GM18858 (cell line): ENCODE measurements at regions not wholly inside any gene's neighbourhood (a gene's known extent, or its start where the extent isn't known, plus 50 kb on each side); places are given as distances from the start of the nearest gene placed in this dataset.
"Not testable (repeated sequence)": the region's sequence is repeated elsewhere in the genome, so short reads cannot be mapped to it uniquely, and the experiment has no call there.

Source experiments
- ATAC-seq: cut with Tn5 transposase; IDR thresholded peaks from one replicate; pipeline ENCODE4 v1.9.1; 2021; ENCODE audit not compliant: unreplicated experiment

DNA sequence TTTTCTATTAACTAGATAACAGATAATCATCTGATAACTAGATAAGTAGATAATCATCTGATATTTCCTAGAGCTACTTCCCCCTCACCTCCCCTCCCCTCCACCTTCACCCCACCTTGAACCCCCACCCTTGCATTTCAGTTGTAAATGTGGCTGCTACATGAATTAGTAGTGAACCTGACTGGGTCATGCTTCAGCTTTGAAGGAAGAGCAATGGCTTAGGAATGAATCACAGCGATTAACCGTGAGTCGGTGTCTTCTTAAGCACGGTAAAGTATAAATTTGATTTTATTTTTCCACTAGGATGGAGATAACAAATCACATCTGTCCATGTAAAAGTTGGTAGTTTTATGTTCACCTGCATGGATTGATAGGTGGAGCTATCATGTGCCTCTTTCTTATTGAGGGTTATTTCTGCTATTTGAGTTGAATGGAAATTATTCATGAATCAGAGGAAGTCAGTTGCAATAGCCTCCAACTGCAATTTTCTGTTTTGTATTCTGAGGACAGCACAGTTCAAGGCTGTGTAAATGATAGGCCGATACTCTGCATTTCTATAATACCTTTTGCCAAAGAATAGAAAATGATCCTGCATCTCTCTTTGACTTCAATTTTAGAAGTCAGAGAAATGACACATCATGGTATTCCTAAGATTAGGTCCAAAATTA, 235.0 kb downstream of the PTGER3 start:
- no peak for ATAC-seq

DNA sequence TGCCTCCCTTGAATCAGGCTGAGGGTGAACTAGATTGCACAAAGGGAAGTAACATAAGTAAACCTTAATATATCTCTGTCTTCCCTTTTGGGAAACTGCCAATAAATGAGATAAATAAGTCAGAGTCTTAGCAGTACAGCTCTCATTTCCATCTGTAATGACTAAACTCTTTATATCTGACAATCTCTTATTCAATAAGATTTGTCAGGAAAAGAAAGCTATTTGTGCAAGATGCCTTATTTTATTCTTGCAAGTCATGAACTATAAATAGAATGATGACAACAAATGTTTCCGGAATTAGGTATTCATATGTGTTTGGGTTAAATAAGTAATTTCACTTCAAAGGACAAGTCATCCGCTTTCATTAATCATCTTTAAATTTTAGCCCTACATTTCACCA, 229.2 kb downstream of the PTGER3 start:
- no peak for ATAC-seq

DNA sequence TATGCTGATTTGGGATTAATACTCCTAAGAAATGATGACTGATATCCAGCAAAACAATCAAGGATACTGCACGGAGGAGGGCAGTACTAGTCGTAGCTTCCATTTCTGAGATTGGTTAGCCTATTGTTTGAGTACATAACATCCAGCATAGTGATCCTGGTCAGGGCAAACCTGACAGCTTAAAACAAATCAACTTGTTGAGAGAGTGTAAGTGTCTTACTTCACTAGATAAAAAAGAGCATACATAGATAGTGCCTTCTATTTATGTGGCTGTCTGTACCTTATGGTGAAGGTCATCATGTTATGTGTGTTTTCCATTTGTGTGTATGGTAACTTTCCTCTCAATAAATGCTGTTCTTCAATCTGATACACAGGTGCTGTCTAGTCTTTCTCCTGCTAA, 228.4 kb downstream of the PTGER3 start:
- no peak for ATAC-seq

DNA sequence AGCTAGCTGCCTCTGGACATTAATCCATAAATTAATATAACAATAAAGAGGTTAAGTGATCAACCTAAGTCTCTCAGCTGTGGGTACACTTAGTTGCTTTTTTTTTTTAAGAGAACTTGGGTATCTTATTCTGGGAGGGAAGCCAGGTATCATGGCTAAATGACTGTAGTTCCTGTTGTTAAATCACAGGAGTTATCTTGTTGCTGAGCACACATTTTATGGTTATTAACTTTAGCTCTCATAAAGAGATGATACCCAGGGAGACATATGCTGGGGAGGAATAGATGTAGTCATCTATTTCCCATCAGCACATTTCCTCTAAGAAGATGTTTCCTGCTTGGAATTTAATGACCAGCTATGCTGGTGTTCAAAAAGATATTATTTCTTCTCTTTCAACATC, 227.8 kb downstream of the PTGER3 start:
- ATAC-seq, result no peak

DNA sequence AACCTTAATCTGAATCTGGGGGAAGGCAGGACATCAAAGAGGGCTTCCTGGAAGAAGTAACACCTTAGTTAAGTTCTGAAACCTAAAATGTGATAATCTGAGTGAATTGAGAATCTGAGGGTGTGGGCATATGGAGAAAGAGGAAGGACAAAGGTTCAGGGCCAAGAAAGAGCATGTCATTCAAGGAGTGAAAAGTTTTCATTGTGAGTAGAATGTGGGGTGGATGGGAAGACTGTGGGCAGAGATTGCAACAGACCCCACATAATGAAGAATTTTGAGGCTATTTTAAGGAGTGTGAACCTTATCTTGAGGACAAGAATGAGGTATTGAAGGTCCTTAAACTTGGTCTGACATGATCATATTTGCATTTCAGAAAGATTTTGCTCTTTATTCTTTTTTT, 227.2 kb downstream of the PTGER3 start:
- ATAC-seq, result no peak

DNA sequence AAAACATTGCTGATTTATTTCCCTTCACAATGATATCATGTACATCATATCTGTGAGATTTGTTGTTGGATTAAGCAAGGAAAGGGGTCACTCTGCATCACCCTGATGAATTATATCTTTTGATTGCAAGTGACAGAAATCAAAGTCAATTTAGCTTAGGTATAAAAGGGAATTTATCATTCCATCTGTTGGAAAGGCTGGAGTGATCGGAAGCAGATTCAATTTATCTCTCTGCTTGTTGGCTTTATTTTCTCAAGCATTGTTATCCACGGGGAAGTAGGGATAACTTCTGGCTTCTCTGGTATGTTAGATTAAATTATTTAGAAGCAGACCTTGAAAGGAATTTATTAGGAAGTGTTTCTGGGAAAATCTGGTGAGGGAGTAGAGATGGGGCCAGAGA, 226.6 kb downstream of the PTGER3 start:
- ATAC-seq, result no peak

DNA sequence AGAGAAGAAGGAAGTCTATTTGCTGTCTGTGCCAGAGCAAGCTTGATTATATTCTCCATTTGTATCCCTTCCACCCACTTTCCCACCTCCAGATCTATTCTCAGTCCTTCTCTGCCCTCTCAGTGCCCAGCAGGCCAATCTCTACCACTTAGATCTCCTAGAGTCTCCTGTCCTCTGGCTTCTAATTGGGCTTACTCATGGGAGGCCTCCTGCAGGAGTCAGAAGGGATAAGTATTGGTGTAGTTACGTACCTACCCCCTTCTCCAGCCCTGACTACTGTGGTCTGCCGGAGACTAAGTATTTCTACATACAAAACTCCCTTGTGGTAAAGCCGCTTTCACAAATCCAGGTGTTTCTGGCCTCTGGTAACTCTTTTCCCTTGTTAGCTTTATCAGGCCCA, 221.2 kb downstream of the PTGER3 start:
- ATAC-seq, result no peak

DNA sequence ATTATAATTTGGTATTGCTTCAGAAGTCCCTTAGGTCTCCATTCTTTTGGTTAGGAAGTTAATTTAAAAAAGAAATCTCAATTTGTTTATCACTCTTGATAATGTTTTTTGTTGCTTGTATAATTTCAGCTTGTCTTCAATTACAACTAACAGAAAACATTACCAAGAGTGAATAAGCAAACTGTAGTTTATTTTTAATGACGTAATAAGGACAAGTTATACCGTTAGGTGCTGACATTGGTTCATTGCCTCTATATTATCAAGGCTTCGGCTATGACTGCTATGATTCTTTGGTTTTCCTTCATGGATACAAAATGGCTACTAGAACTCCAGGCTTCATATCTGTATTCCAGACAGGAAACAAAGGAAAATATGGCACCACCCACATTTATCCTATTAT, 220.6 kb downstream of the PTGER3 start:
- ATAC-seq, result no peak

DNA sequence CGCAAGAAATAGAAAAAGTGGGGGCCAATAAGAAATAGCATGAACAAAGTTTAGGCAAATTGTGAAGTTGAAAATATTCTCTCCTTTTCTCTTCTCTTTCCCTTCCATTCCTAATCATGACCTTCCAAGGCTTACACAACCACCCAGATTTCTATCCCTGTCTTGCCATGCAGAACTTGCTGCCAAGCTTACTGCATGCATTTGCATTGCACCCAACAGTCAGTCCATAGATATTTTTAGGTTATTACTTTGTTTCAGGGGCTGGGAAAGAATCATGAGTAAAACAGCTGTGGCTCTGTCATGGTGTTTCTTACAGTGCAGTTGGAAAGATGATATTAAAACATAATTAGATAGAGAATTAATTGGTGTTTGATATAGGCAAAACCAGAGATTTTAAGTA, 219.4 kb downstream of the PTGER3 start:
- ATAC-seq, result no peak

DNA sequence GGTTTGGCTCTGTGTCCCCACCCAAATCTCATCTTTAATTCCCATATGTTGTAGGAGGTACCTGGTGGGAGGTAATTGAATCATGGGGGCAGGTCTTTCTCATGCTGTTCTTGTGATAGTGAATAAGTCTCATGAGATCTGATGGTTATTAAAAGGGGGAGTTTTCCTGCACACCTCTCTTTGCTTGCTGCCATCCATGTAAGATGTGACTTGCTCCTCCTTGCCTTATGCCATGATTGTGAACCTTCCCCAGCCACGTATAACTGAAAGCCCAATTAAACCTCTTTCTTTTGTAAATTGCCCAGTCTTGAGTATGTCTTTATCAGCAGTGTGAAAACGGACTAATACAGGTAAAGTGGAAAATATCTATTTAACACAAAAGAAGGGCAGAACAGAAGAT, 213.3 kb downstream of the PTGER3 start:
- ATAC-seq, result not testable (repeated sequence)

DNA sequence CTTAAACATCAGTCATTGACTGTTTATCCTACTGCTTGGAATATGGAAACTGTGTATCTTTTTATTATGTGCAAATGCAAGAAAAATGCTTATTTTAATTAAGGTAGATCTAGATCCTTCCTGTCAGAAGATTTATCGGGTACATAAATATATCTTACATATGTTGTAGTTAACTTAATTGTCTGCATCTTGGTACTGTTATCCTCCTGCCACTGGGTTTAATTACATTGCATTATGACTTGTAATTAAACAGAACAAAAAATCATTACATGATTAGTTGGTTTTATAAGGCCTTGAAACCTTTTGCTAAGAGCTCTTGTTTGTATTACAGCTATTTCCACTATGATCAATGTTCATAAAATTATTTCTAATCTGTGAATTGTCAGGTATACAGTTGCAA, 211.2 kb downstream of the PTGER3 start:
- ATAC-seq, result no peak

DNA sequence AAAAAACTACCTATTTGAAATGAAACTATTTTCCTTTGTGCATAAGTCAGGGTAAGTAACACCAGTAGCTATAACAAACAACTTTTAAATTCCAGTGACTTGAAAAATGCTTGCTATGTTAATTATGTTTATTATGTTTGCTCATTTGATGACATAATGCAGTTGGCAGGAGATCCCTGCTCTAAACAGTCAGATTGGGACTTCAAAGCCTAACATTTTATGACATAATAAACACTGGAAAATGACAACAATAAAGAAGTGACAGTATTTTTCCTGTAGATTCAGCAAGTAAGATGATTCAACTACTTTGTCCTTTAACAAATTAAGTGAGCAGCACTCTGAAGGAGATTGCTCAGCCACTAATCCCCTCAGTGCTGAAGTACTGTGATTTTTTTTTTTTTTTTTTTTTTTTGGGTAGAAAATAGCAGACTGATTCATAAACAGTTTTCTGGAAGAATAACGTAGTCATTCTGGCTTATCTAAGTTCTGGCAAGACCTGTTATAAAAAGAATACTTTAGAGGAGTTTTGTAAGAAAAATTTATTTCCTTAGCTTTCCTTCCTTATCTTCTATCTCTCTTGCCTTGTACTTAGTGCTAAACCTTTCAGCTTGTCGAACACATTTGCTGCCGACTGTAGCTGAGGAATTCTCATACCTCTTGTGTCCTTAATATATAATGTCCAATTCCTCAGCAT, 207.2 kb downstream of the PTGER3 start:
- ATAC-seq, result no peak

DNA sequence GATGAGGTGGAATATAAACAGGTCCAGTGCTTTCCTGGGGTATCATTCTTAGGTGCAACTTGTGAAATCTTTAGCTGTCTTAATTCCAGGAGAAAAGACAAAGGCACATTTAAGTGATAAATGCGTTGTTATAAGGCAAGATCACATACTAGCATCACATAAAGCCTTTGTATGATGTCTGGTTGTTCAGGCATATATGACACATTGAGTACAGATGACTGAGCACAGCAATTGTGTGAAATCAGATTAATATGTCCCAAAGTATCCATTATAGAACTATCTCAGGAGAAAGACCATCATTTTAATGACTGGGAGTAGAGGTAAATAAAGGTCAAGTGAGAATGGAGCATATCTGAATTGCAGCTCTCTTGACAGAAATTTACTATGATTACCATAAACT, 205.1 kb downstream of the PTGER3 start:
- ATAC-seq, result no peak

DNA sequence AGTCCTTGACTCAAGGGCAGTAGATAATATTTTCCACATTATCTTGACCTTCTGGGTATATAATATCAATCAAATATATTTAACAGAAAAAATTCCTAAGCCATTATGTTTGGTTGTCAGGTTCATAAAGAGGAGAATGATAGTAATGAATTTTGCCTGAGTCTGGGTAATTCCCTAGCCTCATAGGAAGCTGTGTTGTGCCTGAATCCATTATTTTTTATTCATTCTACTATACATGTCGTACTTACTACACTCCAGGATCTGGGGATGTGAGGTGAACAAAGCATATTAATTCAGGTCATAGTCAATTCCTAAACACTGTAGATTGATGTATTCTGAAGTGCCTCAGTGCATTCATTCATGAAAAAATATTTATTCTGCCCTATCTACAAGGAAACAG, 204.2 kb downstream of the PTGER3 start:
- ATAC-seq, result no peak

DNA sequence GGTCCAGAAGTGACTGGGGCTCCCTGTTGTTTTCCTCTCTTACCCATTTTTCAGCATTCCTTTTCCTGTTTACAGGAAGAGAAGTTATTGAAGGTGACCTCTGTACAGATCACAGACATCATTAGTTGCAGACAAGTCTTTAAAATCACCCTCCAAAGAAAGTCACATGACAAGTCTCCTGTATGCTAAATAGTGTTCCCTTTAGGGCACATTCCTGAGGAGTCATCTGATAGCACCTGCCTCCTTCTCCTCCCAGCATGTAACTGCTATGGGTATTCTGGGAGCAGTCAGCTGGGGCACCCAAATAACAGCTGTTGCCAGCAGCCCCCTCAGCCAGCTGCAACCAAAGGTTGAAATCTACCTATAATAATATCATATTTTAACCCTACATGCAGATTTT, 200.6 kb downstream of the PTGER3 start:
- ATAC-seq, result no peak

DNA sequence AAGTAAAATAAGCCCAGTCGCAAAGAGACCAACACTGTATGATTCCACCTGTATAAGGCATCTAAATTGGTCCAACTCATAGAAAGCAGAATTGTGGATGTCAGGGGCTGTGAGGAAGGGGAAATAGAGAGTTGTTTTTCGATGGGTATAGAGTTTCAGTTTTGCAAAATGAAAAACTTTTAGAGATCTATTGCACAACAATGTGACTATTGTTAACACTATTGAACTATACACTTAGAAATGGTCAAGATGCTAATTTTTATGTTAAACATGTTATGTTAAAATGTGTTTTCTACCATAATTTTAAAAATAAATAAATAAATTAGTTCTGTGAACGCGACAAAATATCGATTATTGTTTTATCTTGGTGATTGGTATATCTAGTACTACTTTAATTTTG, 192.4 kb downstream of the PTGER3 start:
- no peak for ATAC-seq

DNA sequence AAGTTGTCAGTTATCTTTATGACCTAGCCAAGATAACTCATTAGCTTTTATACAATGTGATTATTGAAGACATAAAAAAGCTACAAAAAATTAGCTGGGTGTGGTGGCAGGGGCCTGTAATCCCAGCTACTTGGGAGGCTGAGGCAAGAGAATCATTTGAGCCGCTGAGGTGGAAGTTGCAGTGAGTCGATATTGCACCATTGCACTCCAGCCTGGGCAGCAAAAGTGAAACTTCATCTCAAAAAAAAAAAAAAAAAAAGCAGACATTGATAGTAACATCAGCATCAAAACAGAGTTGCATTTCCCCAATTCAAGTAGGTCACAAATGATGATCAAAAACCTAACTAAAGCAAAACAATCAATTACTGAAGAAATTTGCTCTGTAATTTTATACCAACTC, 191.4 kb downstream of the PTGER3 start:
- no peak for ATAC-seq

DNA sequence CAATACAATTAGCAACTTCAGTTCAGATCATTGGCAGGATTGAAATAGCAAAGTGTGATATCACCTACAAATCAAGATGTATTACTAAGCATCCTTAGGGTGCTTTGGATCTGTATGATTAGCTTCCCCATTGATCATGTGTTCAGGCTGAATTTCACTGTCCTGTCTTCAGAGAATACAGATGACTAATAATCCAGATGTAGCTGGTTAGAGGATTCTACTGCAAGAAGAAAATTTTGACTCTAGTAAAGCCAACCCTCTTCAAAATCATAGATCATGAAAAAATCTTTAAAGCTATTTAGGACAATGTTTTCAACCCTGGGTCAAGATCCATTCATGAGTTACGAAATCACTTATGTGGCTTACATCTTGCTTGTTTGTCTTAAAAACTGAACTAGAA, 184.4 kb downstream of the PTGER3 start:
- no peak for ATAC-seq

DNA sequence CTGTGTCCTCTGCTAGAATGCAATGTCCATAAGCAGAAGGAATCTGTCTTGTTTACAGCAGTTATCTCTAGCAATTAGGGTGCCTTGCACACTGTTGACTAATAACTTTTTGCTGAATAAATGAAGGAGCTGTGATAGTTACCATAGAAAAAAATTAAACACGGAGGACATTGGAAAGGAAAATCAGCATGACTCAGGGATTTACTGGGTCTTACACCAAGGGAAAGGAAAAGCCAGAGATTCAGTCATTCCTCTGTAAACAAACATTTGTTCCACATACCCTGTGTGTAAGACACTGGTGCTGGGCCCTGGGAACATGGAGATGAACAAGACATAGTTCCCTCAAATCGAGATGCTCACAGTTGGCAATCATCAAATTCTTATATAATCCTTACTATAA, 183.3 kb downstream of the PTGER3 start:
- no peak for ATAC-seq

DNA sequence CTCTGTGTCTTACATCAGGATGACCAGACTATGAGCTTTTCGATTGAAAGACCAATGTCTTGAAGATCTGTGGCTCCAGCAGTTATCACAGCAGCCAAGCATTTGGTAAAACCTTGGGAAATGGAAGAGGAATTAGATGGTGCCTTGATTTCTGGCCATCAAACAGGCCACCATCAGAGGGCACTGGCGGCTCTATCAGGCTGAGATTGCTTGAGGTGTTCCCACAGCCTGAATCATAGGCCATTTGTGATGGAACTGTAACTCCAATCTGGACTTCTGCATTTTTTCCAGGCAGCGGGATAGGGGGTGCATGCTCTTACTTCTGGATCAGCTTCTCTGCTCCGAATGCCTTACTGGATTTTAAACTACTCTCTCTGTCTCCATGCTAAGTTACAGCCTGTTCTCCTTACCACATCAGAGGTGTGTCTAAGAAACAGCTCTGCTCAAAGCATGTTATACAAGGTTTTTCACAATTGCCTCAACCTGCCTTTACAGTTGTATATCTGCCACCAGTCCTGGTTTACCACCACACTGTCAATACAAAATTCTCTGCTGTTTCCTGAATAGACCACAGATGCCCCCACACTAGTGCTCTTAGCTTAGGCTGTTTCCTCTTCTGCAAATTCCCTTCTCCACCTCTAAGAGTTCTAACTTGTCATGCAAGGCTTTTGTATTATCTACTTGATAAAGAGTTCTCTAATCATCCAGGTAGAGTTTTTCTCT, 180.9 kb downstream of the PTGER3 start:
- no peak for ATAC-seq

DNA sequence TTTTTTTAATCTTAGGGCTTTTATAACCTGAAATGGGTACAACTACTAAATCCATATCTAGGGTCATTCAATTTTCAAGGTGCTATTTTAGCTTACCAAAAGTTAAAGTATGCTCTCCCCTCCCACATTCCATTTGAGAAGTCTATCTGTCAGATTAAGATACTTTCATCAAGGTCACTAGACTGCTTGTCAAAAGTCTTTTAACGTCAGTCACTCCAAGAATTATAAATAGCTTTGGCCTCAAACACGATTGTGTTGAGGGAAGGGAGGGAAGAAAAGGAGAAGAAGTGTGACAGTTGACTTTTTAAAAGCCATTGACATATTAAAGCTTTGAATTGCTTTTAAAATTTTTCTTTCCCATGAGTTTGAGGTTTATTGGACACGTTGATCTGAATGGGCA, 175.8 kb downstream of the PTGER3 start:
- ATAC-seq, result no peak

DNA sequence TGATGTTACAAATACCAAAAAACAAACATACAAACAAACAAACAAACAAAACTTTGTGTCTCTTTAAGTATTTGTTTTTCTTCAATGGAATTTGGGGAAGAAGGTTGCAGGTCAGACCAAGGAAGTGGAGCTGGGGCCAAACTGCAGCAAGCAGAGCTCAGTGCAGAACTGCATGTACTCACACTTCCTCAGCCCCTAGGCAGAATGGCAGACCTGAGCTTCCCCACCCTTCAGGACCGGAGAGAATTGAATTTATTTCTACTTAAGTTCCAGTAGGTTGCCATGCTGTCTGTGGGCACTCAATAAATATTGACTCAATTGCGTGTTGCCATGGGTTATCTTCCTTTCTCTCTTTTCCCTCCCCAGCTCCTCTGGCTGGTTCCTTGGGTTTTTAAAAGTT, 173.6 kb downstream of the PTGER3 start:
- ATAC-seq, result no peak
